ENCODE measurements at regions not wholly inside any gene's neighbourhood (a gene's known extent, or its start where the extent isn't known, plus 50 kb on each side); places are given as distances from the start of the nearest gene placed in this dataset.

DNA sequence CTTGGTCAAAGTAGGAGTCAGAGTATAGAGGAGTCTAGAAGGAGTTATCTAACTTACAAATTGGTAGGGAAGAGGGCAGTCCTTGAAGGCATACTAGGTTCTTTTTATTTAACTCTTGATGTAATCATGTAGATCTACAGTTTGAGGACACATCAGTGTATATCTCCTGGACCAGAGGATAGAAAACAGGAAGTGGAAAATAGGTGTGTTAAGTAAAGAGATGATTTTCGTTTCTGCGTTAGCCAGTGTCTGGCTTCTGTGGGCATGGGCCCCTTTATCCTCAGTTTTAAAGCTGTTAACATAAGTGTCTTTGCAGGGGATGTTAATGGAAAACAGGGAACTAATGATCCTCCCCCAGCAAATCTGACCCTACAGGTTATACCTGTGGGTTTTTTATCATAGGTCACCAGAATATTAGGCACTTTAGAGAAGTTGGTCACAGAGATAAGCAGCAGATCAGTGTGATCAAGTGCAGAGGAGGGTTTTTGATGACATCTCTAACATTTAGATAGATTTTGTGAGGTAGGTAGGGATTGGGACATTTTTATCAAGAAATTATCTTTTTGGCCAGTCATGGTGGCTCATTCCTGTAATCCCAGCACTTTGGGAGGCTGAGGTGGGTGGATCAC, 58.6 kb upstream of the PRSS1 start:
- intact Hi-C loops (cut with DNase I; ENCODE audit: low total_unique reads): no loop called here
- in situ Hi-C loops (cut with MboI; ENCODE audit: low pct_ligation_motif_present in 1 of 4, low pct_unique_long_range_greater_than_20kb in 1 of 4, low sequenced_read_pairs in 3 of 4): no loop called here
- H3K27ac ChIP-seq: no peak overlapping the region
- DNase-seq: no peak
- H3K27me3 ChIP-seq: no peaks in the 10 kb centered on the region
- H3K36me3 ChIP-seq: no peaks in the 10 kb centered on the region
- TF ChIP-seq EP300 (IDR thresholded peaks at IDR 0.05; ENCODE audit: low read depth) (no peak), POLR2AphosphoS5 (IDR thresholded peaks at IDR 0.05) (no peak), POLR2A (IDR thresholded peaks at IDR 0.05) (no peak)
- TF ChIP-seq, protein P1, sequence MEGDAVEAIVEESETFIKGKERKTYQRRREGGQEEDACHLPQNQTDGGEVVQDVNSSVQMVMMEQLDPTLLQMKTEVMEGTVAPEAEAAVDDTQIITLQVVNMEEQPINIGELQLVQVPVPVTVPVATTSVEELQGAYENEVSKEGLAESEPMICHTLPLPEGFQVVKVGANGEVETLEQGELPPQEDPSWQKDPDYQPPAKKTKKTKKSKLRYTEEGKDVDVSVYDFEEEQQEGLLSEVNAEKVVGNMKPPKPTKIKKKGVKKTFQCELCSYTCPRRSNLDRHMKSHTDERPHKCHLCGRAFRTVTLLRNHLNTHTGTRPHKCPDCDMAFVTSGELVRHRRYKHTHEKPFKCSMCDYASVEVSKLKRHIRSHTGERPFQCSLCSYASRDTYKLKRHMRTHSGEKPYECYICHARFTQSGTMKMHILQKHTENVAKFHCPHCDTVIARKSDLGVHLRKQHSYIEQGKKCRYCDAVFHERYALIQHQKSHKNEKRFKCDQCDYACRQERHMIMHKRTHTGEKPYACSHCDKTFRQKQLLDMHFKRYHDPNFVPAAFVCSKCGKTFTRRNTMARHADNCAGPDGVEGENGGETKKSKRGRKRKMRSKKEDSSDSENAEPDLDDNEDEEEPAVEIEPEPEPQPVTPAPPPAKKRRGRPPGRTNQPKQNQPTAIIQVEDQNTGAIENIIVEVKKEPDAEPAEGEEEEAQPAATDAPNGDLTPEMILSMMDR (IDR thresholded peaks at IDR 0.05): no peak
- 51 to 76% methylated on average over 2 of the region's 2 CpGs for WGBS, 2 donors (ENCODE audit: low coverage in 1 of 2)
- no peak overlapping the region for H3K4me3 ChIP-seq
- H3K4me1 ChIP-seq: no peaks in the 10 kb centered on the region
- H3K9me3 ChIP-seq: no peaks in the 10 kb centered on the region

DNA sequence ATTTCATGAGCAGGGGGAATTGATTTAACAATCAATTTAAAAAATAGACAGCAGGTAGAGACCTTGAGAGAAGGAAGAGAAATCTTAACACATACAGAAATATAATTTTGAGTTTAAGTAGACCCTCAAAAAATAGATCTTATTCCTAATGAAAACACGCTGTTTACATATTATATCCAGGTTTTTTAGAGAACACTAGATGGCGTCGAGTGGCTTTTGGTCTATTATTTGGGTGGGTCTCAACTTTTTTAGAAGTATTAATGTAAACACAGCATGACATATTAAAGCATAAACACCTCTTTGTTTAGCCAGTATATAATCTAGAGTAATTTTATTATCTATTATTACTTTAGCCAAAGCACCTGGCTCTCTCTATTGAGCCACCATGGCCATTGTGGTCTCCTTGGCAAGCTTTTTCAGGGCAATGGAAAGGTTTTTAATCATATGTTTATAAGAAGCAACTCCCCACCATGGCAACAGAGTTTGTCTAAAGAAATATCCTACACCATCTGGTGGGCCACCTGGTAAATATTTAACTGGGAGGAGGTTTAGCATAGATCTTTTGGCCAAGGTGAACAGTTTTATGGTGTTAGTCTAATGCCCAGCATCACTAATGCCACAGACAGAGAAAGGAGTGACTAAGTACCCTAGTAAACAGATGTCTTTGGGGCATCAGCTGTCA, 59.7 kb upstream of the PRSS1 start:
- DNase-seq: no peak
- no peak overlapping the region for H3K27ac ChIP-seq
- H3K27me3 ChIP-seq: no peaks in the 10 kb centered on the region
- no peaks in the 10 kb centered on the region for H3K36me3 ChIP-seq
- intact Hi-C loops (cut with DNase I; ENCODE audit: low total_unique reads): no loop called here
- no peaks in the 10 kb centered on the region for H3K9me3 ChIP-seq
- H3K4me3 ChIP-seq: no peak overlapping the region
- in situ Hi-C loops (cut with MboI; ENCODE audit: low pct_ligation_motif_present in 1 of 4, low pct_unique_long_range_greater_than_20kb in 1 of 4, low sequenced_read_pairs in 3 of 4): no loop called here
- TF ChIP-seq EP300 (IDR thresholded peaks at IDR 0.05; ENCODE audit: low read depth) (no peak), POLR2AphosphoS5 (IDR thresholded peaks at IDR 0.05) (no peak), POLR2A (IDR thresholded peaks at IDR 0.05) (no peak)
- TF ChIP-seq, protein P1 (IDR thresholded peaks at IDR 0.05): no peak
- H3K4me1 ChIP-seq: no peaks in the 10 kb centered on the region
- WGBS, 2 donors (ENCODE audit: low coverage in 1 of 2): 58 to 61% methylated on average over 3 of the region's 3 CpGs

DNA sequence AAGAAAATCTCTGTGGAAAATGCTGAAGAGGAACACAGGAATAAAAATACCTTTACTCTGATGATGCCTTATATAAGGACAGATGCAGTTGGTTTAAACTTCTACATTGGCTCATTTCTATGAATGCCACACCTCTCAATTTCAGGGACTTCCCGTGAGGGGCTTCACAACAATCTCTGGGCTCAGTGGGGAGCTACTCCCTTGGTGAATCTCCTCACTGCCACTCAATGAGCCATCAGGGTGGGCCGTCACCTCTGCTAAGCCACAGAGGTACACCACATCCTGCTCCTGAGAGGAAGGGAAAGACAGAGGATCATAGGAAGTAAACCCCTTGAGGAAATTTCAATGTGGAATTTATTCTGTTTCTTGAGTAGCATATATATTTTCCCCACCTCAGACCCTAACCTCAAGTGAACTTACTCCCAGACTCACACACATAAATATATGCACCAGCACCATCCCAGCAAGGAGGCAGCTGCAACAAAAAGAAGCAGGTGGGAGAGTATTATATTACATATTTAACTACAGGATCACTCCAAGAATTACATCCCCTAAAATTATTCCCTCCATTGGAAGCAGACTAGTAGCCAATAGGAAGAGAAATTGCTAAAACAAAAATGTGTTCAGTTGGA, 63.3 kb upstream of the PRSS1 start:
- no peaks in the 10 kb centered on the region for H3K36me3 ChIP-seq
- H3K4me3 ChIP-seq: no peak overlapping the region
- H3K9me3 ChIP-seq: no peaks in the 10 kb centered on the region
- no peak overlapping the region for H3K27ac ChIP-seq
- WGBS, 2 donors (ENCODE audit: low coverage in 1 of 2): 60% methylated on average over 2 of the region's 2 CpGs; no CpG with 5 or more reads in 1 of the 2 donors
- intact Hi-C loops (cut with DNase I; ENCODE audit: low total_unique reads) (no loop called here), in situ Hi-C loops (cut with MboI; ENCODE audit: low pct_ligation_motif_present in 1 of 4, low pct_unique_long_range_greater_than_20kb in 1 of 4, low sequenced_read_pairs in 3 of 4) (no loop called here)
- H3K4me1 ChIP-seq: no peaks in the 10 kb centered on the region
- H3K27me3 ChIP-seq: no peaks in the 10 kb centered on the region
- TF ChIP-seq, protein P1 (IDR thresholded peaks at IDR 0.05): no peak
- TF ChIP-seq POLR2A (IDR thresholded peaks at IDR 0.05) (no peak), EP300 (IDR thresholded peaks at IDR 0.05; ENCODE audit: low read depth) (no peak), POLR2AphosphoS5 (IDR thresholded peaks at IDR 0.05) (no peak)
- DNase-seq: no peak

DNA sequence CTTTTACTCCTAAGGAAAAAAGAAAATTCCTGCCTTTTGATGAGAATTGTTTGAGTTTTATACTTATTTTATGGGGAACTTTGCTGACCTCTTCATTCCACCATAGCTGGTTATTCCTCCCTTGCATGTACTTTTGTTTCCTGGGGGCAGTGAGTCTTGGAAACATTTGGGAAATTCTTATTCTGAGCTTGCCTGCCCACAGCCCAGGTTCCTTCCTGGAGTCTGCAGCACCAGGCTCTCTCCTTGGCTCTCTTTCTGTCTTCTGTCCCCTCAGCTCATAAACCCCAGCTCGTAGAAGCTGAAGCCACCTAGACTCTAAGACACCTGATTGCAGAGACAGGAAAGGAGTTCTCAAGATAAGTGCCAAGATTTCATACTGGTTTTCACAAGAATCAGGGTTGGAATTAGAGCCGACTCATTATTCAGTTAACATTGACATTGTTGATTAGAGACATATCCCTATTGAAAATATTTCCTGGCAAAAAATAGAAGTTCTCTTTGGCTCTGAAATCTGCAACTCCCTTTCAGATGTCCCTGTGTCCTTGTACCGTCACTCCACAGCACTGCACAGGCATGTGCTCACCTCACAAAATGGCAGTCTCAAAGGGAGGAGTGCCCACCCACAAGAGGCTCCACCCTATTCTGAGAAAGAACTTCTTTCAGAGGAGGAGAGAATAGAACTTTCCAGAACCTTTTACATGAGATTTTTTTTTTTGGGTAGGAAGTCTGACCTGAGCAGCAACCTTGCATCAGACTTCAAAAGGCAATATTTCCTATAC, 67.8 kb upstream of the PRSS1 start:
- no peaks in the 10 kb centered on the region for H3K27me3 ChIP-seq
- TF ChIP-seq, protein P1 (IDR thresholded peaks at IDR 0.05): no peak
- TF ChIP-seq POLR2A (IDR thresholded peaks at IDR 0.05): no peak
- no peak for TF ChIP-seq POLR2AphosphoS5 (IDR thresholded peaks at IDR 0.05)
- TF ChIP-seq EP300 (IDR thresholded peaks at IDR 0.05; ENCODE audit: low read depth): no peak
- no peaks in the 10 kb centered on the region for H3K36me3 ChIP-seq
- 67 to 100% methylated on average over 1 to 3 of the region's 3 CpGs for WGBS, 2 donors (ENCODE audit: low coverage in 1 of 2)
- H3K4me1 ChIP-seq: no peaks in the 10 kb centered on the region
- DNase-seq: no peak
- no peak overlapping the region for H3K4me3 ChIP-seq
- no peak overlapping the region for H3K27ac ChIP-seq
- in situ Hi-C loops (cut with MboI; ENCODE audit: low pct_ligation_motif_present in 1 of 4, low pct_unique_long_range_greater_than_20kb in 1 of 4, low sequenced_read_pairs in 3 of 4): no loop called here
- intact Hi-C loops (cut with DNase I; ENCODE audit: low total_unique reads): no loop called here
- no peaks in the 10 kb centered on the region for H3K9me3 ChIP-seq
